ENCODE measurements at regions not wholly inside any gene's neighbourhood (a gene's known extent, or its start where the extent isn't known, plus 50 kb on each side); places are given as distances from the start of the nearest gene placed in this dataset.
"Not testable (repeated sequence)": the region's sequence is repeated elsewhere in the genome, so short reads cannot be mapped to it uniquely, and the experiment has no call there.

GRCh38 chr4:19214591-19215186, 1037.0 kb upstream of the SLIT2 start:
- no peak for DNase-seq (ENCODE audit: low spot score)

DNA sequence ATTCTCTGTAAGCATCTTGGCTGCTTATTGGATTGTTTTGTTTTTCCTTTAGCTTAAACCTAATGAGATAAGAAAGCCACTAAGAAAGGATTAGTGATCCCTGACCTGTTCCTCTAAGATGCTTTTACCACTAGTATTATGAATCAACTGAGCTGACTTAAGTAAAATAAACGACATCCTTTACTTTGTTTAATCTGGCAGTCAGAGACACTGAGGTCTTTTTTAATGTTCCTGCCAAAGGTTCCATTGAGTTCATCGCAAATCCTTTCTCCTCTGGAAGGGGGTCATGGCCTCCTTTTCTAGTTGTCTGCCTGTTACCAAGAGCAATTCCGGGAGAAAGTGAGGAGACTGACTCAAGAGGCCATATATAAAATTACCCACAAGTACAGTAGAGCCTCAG, 1038.3 kb upstream of the SLIT2 start:
- no peak for DNase-seq (ENCODE audit: low spot score)

GRCh38 chr4:19205853-19206252, 1045.9 kb upstream of the SLIT2 start:
- DNase-seq (ENCODE audit: low spot score): no peak

GRCh38 chr4:19197838-19198237, 1053.9 kb upstream of the SLIT2 start:
- not testable (repeated sequence) for DNase-seq (ENCODE audit: low spot score)

DNA sequence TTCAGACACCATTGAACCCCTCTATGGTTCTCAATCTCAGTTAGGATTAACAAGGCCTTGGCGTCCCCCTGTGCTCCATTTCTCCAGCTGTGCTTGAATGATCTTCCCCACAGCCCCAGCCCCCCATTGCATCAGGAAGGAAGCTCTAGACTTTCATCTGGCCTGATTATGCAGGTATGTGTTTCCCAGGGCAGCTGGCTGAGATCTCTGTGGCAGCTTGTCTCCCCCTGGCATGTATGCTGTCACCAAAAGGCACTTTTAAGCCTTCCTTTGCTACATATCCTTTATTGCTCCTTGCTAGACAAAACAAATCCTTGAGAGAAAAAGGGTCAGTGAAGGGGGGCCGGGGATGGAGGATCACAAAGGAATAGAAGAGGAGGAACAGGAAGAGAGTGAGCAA, 1056.0 kb upstream of the SLIT2 start:
- no peak for DNase-seq (ENCODE audit: low spot score)

DNA sequence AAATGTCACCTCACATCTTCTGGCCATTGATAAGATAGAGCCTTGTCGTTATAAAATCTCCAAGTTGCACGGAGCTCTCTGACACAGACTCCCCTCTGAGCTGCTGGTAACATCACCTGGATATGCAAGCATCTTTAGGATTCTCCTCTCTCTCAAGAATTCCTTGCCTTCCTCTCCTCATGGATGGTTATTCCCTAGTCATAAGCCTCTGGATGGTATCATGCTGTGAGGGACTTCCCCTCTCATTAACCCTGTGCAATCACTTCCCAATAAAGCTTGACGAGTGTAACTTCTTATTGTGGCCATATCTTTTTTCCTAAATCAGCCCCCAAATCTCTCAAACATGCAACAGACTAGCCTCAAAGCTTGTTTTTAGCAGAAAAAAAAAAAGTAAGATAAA, 1057.0 kb upstream of the SLIT2 start:
- DNase-seq (ENCODE audit: low spot score): no peak

GRCh38 chr4:19193274-19193981, 1058.3 kb upstream of the SLIT2 start:
- no peak for DNase-seq (ENCODE audit: low spot score)

- no peak for DNase-seq (ENCODE audit: low spot score)
Observed at GRCh38 chr4:19191979-19192650, 1059.6 kb upstream of the SLIT2 start.

DNA sequence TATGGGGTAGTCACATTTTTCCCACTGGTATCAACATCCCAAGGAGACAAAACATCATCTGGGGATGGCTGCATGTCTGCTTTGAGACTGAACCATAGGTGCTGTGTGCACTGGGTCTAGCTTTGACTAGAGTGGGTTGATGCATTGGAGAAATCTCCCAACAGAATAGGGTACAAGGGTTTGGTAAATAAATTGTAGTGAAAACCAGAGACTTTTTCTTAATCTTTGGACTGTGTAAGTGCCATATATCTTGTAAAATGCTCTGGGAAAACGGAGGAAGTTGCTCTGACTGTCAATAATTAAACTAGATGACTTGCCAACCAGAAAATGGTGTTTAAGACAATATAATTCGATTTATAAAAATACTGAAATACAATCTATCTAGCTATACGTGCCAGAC, 1064.0 kb upstream of the SLIT2 start:
- no peak for DNase-seq (ENCODE audit: low spot score)

- no peak for DNase-seq (ENCODE audit: low spot score)
Observed at GRCh38 chr4:19187096-19187495, 1064.6 kb upstream of the SLIT2 start.

DNA sequence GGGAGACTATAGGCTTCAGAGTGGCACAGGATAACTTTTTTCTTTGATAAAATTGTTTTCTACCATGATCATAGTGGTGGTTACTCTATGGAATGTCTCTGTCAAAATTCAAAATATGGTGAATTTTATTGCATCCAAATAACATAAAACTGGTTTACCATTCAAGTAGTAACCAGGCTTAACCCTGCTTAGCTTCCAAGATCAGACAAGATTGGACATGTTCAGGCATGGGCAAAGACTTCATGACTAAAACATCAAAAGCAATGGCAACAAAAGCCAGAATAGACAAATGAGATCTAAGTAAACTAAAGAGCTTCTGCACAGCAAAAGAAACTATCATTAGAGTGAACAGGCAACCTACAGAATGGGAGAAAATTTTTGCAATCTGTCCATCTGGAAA, 1070.1 kb upstream of the SLIT2 start:
- DNase-seq (ENCODE audit: low spot score): not testable (repeated sequence)

GRCh38 chr4:19178835-19179234, 1072.9 kb upstream of the SLIT2 start:
- no peak for DNase-seq (ENCODE audit: low spot score)

DNA sequence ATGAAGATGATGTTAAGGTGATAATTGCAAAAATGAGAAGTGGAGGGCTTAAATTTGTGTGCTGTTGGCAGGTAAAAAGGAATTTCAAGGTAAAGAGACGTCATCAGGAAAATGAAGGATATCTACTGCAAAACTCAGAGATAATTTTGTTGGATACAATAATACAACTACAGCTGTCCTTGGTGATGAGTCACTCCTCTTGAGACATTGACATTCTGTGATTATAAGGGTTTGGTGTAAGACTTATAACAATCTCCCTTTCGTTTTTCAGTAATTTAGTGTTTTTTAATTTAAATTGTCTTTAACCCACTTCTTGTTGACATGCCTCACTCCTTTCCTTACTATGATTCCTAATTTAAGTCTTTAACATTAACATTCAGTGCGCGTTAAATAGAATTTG, 1074.1 kb upstream of the SLIT2 start:
- no peak for DNase-seq (ENCODE audit: low spot score)

DNA sequence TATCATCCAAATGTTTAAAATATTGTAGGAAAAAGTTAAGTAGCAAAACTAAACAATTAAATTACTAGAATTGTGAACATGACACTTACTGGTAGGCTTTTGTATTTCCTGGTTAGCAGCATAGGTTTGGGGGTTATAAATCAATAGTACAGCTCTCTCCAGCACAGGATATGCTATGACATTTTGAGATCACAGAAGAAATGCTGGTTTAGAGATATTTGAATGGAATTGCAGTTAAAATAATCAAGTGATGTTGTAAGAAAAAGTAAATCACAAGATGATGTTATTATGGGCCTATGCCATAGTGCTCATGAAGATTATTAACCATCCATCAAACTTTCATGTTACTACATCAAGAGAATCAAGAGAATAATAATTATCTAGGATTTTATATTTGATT, 1079.9 kb upstream of the SLIT2 start:
- no peak for DNase-seq (ENCODE audit: low spot score)

DNA sequence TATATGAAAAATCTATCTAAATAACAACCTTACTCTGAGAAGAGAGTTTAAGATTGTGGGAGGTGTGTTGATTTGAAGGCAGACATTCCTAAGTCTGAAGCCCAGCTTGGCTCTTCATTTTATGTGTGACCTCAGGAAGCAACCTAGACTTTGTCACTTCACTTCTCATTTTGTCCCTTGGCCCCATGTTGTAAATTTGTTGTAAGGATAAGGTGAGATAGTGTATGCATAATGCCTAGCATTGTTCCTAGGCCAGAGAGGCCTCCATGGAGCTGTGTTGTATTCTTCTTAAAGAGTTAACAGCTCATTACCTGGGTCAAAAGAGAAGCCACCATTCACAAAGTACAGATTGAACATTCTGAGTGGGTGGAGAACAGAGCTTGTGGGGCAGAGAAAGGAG, 1084.4 kb upstream of the SLIT2 start:
- no peak for DNase-seq (ENCODE audit: low spot score)

- no peak for DNase-seq (ENCODE audit: low spot score)
Observed at GRCh38 chr4:19164334-19164733, 1087.4 kb upstream of the SLIT2 start.

DNA sequence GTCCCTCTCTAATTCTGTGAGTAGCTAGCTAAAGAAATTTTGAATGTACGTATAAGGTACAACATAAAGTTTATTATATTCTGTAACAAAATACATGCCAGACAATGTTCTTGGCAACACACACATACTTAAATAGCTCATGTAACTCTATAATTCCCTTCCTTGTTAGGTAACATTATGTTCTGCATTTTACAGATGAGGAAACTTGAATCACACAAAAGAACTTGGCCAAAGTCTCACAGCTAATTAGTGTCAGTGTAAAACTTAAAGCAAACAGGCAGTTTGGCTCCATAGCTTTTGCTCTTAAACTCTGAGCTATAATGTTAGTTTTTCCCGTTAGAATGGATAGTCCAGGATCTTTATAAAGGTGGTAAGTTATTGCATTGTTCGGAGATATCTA, 1091.8 kb upstream of the SLIT2 start:
- DNase-seq (ENCODE audit: low spot score): no peak

DNA sequence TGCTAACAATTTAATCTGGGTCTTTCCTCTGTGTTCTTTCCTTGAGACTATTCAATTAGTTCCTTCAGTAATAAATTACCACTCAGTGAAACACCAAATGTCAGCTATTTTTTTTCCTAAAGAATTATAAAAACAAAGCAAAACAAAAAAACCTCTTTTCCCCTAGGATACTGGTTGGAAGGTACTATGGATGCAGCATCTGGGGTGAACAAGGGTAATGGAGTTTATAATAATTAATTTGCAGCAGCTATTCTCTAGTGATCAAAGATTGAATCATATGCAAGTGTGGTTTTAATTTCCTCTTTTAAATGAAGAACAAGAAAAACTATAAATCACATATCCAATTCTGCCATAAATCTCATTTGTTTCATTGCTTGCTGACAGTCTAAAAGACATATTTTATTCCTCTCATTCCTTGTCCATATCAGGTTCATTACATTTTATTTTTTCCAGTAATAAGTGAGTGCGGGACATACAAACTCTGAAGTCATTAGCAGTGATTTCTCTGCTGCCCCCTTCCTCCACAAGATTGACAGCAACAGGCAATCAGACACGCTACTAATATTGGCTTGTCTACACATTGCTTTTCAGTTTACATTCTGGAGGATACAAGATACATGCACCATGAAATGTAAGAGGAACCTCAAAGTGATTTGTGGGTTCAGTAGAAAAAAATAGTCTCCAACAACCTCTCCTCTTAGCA, 1093.4 kb upstream of the SLIT2 start:
- no peak for DNase-seq (ENCODE audit: low spot score)

DNA sequence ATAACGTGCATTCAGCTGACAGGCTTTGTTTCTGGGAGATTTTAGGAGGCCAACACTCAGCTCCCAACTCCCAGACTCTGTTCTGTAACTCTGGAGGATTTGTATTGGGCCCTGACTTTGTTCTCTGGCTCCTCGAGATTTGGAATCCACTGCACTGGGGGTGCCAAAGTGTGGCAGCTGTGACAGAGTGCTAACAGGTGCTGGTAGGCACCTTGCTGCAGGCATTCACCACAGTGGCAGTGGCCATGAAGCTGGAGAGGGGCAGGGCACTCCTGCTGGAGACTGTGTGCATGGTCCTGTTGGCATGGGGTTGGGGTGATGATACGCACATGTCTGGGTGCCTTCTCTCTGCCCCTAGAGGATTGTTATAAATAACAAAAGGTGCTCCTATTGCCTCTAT, 1094.9 kb upstream of the SLIT2 start:
- DNase-seq (ENCODE audit: low spot score): no peak

GRCh38 chr4:19155568-19155967, 1096.1 kb upstream of the SLIT2 start:
- no peak for DNase-seq (ENCODE audit: low spot score)

DNA sequence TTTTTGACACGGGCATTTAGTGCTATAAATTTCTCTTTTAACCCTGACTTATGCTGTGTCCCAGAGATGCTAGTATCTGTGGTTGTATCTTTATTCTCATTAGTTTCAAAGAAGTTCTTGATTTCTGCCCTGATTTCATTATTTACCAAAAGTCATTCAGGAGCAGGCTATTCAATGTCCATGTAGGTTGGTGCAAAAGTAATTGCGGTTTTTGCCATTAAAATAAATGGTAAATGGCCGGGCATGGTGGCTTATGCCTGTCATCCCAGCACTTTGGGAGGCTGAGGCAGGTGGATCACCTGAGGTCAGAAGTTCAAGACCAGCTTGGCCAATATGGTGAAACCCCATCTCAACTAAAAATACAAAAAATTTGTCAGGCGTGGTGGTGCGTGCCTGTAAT, 1097.4 kb upstream of the SLIT2 start:
- DNase-seq (ENCODE audit: low spot score): not testable (repeated sequence)

DNA sequence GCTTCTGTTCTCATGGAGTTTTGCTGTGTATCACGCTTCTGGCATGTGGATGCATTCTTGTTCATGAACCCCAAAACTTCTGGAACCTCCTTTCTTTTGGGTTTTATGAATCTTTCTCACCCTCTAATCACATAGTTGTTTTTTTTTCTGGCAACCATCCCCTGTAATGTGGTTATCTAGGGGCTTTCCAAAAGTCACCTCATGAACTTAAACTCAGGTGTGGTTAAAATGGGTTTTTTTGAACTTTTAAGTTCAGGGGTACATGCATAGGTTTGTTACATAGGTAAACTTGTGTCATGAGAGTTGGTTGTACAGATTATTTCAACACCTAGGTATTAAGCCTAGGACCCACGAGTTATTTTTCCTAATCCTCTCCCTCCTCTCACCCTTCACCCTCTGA, 1099.4 kb upstream of the SLIT2 start:
- DNase-seq (ENCODE audit: low spot score): no peak

DNA sequence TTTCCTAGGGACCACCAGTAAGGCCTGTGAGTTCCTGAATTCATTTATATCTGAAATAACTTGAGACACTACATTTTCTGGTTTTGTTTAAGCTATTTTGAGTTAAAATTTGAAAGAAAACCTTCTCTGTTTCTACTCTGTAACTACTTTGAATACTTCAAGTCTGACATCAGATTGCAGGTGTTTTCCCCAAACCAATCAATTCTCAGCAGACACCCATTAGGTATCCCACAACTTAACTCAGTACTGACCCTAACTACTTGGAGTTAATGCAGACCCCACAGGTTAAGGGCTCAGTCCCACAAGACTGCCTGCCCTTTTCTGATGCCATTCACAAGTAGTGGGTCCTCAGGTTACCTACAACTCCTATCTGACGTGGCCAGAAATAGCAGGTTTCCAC, 1100.0 kb upstream of the SLIT2 start:
- no peak for DNase-seq (ENCODE audit: low spot score)
